GM23248 (cell line): ENCODE measurements at regions not wholly inside any gene's neighbourhood (a gene's known extent, or its start where the extent isn't known, plus 50 kb on each side); places are given as distances from the start of the nearest gene placed in this dataset.

ENCODE experiments used
- DNase-seq: peaks from one replicate; pipeline ENCODE4 v3.0.0-alpha.2; 2015
- H2AFZ ChIP-seq: fragments of 200-600 bp; sonication (generic); 2 replicates; pipeline ENCODE4 v1.6.1; 2016; ENCODE audit warnings: antibody characterized with exemption
- H3F3A ChIP-seq: fragments of 200-600 bp; sonication (generic); 2 replicates; pipeline ENCODE4 v1.6.1; 2016; ENCODE audit warnings: mild to moderate bottlenecking, antibody characterized with exemption, mixed run types; ENCODE audit not compliant: insufficient read depth
- H3K27ac ChIP-seq: fragments of 200-600 bp; sonication (generic); 2 replicates; pipeline ENCODE4 v1.5.1; 2016; ENCODE audit warnings: mild to moderate bottlenecking
- H3K27me3 ChIP-seq: fragments of 200-600 bp; sonication (generic); replicated peaks from 2 replicates; pipeline ENCODE4 v1.6.1; 2016; ENCODE audit warnings: mild to moderate bottlenecking; ENCODE audit not compliant: insufficient read depth
- H3K36me3 ChIP-seq: fragments of 200-600 bp; sonication (generic); 2 replicates; pipeline ENCODE4 v1.6.1; 2016; ENCODE audit warnings: low read depth, mild to moderate bottlenecking
- H3K4me1 ChIP-seq: fragments of 200-600 bp; sonication (generic); 2 replicates; pipeline ENCODE4 v1.6.1; 2016; ENCODE audit warnings: mild to moderate bottlenecking; ENCODE audit not compliant: insufficient read depth
- H3K4me2 ChIP-seq: fragments of 200-600 bp; sonication (generic); one replicate; pipeline ENCODE4 v1.6.1; 2016; ENCODE audit warnings: mild to moderate bottlenecking; ENCODE audit not compliant: unreplicated experiment
- H3K4me3 ChIP-seq: fragments of 200-600 bp; sonication (generic); 2 replicates; pipeline ENCODE4 v1.5.1; 2016; ENCODE audit warnings: mild to moderate bottlenecking
- H3K79me2 ChIP-seq: fragments of 200-600 bp; sonication (generic); 2 replicates; pipeline ENCODE4 v1.6.1; 2016; ENCODE audit warnings: mild to moderate bottlenecking; ENCODE audit not compliant: insufficient read depth
- H3K9ac ChIP-seq: fragments of 200-600 bp; sonication (generic); 2 replicates; pipeline ENCODE4 v1.6.1; 2016; ENCODE audit warnings: mild to moderate bottlenecking
- H3K9me2 ChIP-seq: fragments of 200-600 bp; sonication (generic); 2 replicates; pipeline ENCODE4 v1.6.1; 2016; ENCODE audit warnings: mixed run types, mild to moderate bottlenecking, moderate library complexity; ENCODE audit not compliant: insufficient read depth
- H3K9me3 ChIP-seq: fragments of 200-600 bp; sonication (generic); one replicate; pipeline ENCODE4 v1.6.1; 2017; ENCODE audit warnings: low read depth
- H4K20me1 ChIP-seq: fragments of 200-600 bp; sonication (generic); 2 replicates; pipeline ENCODE4 v1.6.0; 2016; ENCODE audit not compliant: insufficient read depth
- EZH2 ChIP-seq: fragments of 200-600 bp; sonication (generic); IDR thresholded peaks from 2 replicates; pipeline ENCODE4 v1.6.1; 2018; ENCODE audit warnings: antibody characterized with exemption, mild to moderate bottlenecking; ENCODE audit not compliant: insufficient read depth, poor library complexity, severe bottlenecking
- EZH2phosphoT487 ChIP-seq: fragments of 200-600 bp; sonication (generic); IDR thresholded peaks from 2 replicates; pipeline ENCODE4 v1.6.1; 2018; ENCODE audit warnings: antibody characterized with exemption, moderate library complexity, mild to moderate bottlenecking, low read depth; ENCODE audit not compliant: insufficient read depth
- WGBS, 2 experiments: methylation state at CpG; one replicate each; pipeline ENCODE4 v1.1.6; 2015 to 2017; ENCODE audit warnings: low lambda C conversion rate in 2 of 2, low coverage in 1 of 2; ENCODE audit errors: missing lambda C conversion rate in 2 of 2; 5-methylcytosine and 5-hydroxymethylcytosine counted together
- in situ Hi-C: fragments of 300-500 bp; cut with MboI; formaldehyde crosslinking; loops from 2 replicates; pipeline ENCODE4 v1.15.0; 2020

GRCh38 chr6:105745464-105746129, 340.5 kb upstream of the PRDM1 start:
- H3K79me2 ChIP-seq: no peaks in the 10 kb centered on the region
- no peaks in the 10 kb centered on the region for H3K36me3 ChIP-seq
- no peak overlapping the region for H2AFZ ChIP-seq
- no peak overlapping the region for H3K27ac ChIP-seq
- H3K4me3 ChIP-seq: no peak overlapping the region
- TF ChIP-seq EZH2phosphoT487 (no peak), EZH2 (no peak)
- H3K4me1 ChIP-seq: peaks cover 22% of the 10 kb centered on the region
- in situ Hi-C loops: loop anchor here (25.0 kb wide), 1 partner anchor 467 kb away; no protein-coding TSS in a partner anchor
- DNase-seq: no peak
- H3K9me3 ChIP-seq: no peaks in the 10 kb centered on the region
- WGBS, 2 experiments: 91 to 92% methylated on average over 2 of the region's 2 CpGs
- no peak overlapping the region for H3K9ac ChIP-seq
- no peak overlapping the region for H3K4me2 ChIP-seq
- no peaks in the 10 kb centered on the region for H3K9me2 ChIP-seq
- H3F3A ChIP-seq: 0 out of 2 replicates have a peak, but pooled peaks cover 11% of the 10 kb centered on the region
- no peaks in the 10 kb centered on the region for H4K20me1 ChIP-seq
- H3K27me3 ChIP-seq: no peaks in the 10 kb centered on the region

DNA sequence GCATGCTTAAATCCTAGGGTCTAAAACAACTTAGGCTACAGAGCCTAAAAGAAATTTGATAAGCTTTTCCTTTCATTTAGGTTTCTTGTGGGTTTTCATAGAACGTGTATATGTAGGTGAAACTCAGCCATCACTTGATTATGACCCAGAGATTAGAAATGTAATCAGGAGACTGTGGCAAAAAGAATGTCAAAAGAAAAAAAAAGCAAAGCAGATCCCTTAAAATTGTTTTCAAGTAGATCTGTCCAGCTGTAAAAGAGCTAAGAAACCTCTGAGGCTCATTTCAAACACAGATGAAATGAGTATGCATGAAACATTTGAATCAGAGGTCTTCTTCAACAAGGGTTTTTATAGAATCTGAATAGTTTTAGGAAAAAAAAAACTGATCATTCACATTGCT, 341.3 kb upstream of the PRDM1 start:
- Histone ChIP-seq H3K27ac (no peak overlapping the region), H3K4me3 (no peak overlapping the region), H3K9me3 (no peaks in the 10 kb centered on the region), H3K79me2 (no peaks in the 10 kb centered on the region), H3K4me2 (no peak overlapping the region), H3F3A (0 out of 2 replicates have a peak, but pooled peaks cover 9% of the 10 kb centered on the region), H4K20me1 (no peaks in the 10 kb centered on the region), H3K36me3 (no peaks in the 10 kb centered on the region), H3K9ac (no peak overlapping the region), H2AFZ (no peak overlapping the region), H3K4me1 (peaks cover 23% of the 10 kb centered on the region), H3K27me3 (no peaks in the 10 kb centered on the region), H3K9me2 (no peaks in the 10 kb centered on the region)
- TF ChIP-seq EZH2phosphoT487 (no peak), EZH2 (no peak)
- in situ Hi-C loops: loop anchor here (25.0 kb wide), 1 partner anchor 467 kb away; no protein-coding TSS in a partner anchor
- 37 to 42% methylated on average over 1 of the region's 1 CpG for WGBS, 2 experiments
- DNase-seq: peak; percentile 22

- peaks cover 17% of the 10 kb centered on the region for H3K4me1 ChIP-seq
- no peaks in the 10 kb centered on the region for H4K20me1 ChIP-seq
- in situ Hi-C loops: loop anchor here (25.0 kb wide), 1 partner anchor 471 kb away; no protein-coding TSS in a partner anchor
- H3K79me2 ChIP-seq: no peaks in the 10 kb centered on the region
- H3K9me2 ChIP-seq: no peaks in the 10 kb centered on the region
- no peak overlapping the region for H3K4me3 ChIP-seq
- H3F3A ChIP-seq: no peaks in the 10 kb centered on the region
- H3K9ac ChIP-seq: no peak overlapping the region
- 37 to 39% methylated on average over 7 of the region's 7 CpGs for WGBS, 2 experiments
- H3K36me3 ChIP-seq: no peaks in the 10 kb centered on the region
- TF ChIP-seq EZH2phosphoT487 (no peak), EZH2 (no peak)
- DNase-seq: peak; percentile 68
- H3K27ac ChIP-seq: no peak overlapping the region
- no peaks in the 10 kb centered on the region for H3K27me3 ChIP-seq
- no peaks in the 10 kb centered on the region for H3K9me3 ChIP-seq
- H2AFZ ChIP-seq: peak overlapping the region; percentile 25; the same call in 1 of the 2 replicates
- no peak overlapping the region for H3K4me2 ChIP-seq
Observed at GRCh38 chr6:105740946-105741645, 338.2 kb upstream of the PREP start.

DNA sequence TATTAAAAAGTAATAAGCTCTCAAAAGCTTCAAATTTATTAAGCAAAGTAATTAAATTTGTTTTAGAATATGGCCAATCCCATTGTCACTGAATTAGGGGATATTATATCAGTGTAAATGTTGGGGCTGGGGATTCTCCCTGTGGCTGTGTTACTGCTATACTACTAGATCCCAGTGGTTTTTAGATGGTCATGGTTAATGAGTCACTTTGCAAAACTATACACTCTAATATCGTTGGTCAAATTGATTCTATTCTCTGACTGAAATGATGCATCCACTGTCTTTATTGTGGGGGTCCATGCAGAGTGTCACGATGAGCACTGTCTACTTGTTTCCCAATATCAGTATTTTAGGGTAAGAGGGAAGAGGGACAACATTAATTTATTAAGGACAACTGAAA, 336.9 kb upstream of the PREP start:
- H2AFZ ChIP-seq: no peak overlapping the region
- in situ Hi-C loops: loop anchor here (5.0 to 25.0 kb wide), 2 partner anchors 338 to 473 kb away; no protein-coding TSS in a partner anchor

More for the DNA sequence above, 336.9 kb upstream of the PREP start:
- Histone ChIP-seq H3K9me3 (no peaks in the 10 kb centered on the region), H3K4me1 (peaks cover 14% of the 10 kb centered on the region), H3K9ac (no peak overlapping the region), H3K9me2 (no peaks in the 10 kb centered on the region), H3K79me2 (no peaks in the 10 kb centered on the region), H3K4me2 (no peak overlapping the region), H3F3A (no peaks in the 10 kb centered on the region), H3K4me3 (no peak overlapping the region), H3K27me3 (no peaks in the 10 kb centered on the region), H3K27ac (no peak overlapping the region), H4K20me1 (no peaks in the 10 kb centered on the region), H3K36me3 (no peaks in the 10 kb centered on the region)
- 60 to 72% methylated on average over 2 of the region's 2 CpGs for WGBS, 2 experiments
- TF ChIP-seq EZH2phosphoT487: no peak
- no peak for TF ChIP-seq EZH2
- DNase-seq: no peak
